Endothelial cell (in vitro differentiated cells): ENCODE measurements at regions not wholly inside any gene's neighbourhood (a gene's known extent, or its start where the extent isn't known, plus 50 kb on each side); places are given as distances from the start of the nearest gene placed in this dataset.

Source experiments
- DNase-seq: peaks from one replicate; pipeline ENCODE4 v3.0.0; 2021; ENCODE audit warnings: low spot score
- H3K27ac Mint-ChIP-seq: one replicate; pipeline ENCODE4 v1.8.0; 2021; ENCODE audit warnings: mixed read lengths, inconsistent platforms; ENCODE audit not compliant: unreplicated experiment
- H3K27me3 Mint-ChIP-seq: one replicate; pipeline ENCODE4 v1.8.0; 2021; ENCODE audit warnings: mild to moderate bottlenecking, moderate library complexity, mixed read lengths, inconsistent platforms; ENCODE audit not compliant: unreplicated experiment
- H3K36me3 Mint-ChIP-seq: one replicate; pipeline ENCODE4 v1.8.0; 2021; ENCODE audit warnings: mild to moderate bottlenecking, low read depth, mixed read lengths, inconsistent platforms; ENCODE audit not compliant: unreplicated experiment
- H3K4me1 Mint-ChIP-seq: one replicate; pipeline ENCODE4 v1.8.0; 2021; ENCODE audit warnings: mild to moderate bottlenecking, mixed read lengths, inconsistent platforms; ENCODE audit not compliant: unreplicated experiment
- H3K4me3 Mint-ChIP-seq: one replicate; pipeline ENCODE4 v1.8.0; 2021; ENCODE audit warnings: mild to moderate bottlenecking, mixed read lengths, inconsistent platforms; ENCODE audit not compliant: unreplicated experiment
- H3K9me3 Mint-ChIP-seq: one replicate; pipeline ENCODE4 v1.8.0; 2021; ENCODE audit warnings: mixed read lengths, inconsistent platforms; ENCODE audit not compliant: unreplicated experiment
- CTCF ChIP-seq: fragments of 200-600 bp; sonication (generic); IDR thresholded peaks from one replicate; pipeline ENCODE4 v1.5.0; 2021; ENCODE audit warnings: antibody characterized with exemption; ENCODE audit not compliant: unreplicated experiment

DNA sequence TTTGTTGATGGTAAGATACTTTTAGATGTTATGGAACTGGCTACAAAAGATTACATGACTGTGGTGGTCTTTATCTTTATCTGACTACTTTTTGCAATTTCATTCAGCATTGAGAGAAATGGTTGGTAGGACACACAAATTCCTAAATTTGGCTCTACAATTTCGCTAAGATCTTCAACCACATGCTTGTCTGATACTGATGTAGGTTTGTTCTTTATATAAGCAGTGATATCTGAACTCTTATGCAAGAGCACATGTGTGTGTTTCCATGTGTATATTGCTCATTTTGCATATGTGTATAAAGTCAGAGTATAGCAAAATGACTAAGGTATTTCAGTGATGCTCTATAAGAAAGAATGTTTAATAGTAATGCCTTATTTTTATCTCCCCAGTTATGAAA is 501.5 kb downstream of the ARL4A start:
- H3K27ac Mint-ChIP-seq = no peak overlapping the region
- no peak overlapping the region for H3K4me3 Mint-ChIP-seq
- TF ChIP-seq CTCF = no peak
- H3K36me3 Mint-ChIP-seq = no peaks in the 10 kb centered on the region
- no peak for DNase-seq
- no peaks in the 10 kb centered on the region for H3K9me3 Mint-ChIP-seq
- no peaks in the 10 kb centered on the region for H3K27me3 Mint-ChIP-seq
- no peaks in the 10 kb centered on the region for H3K4me1 Mint-ChIP-seq

DNA sequence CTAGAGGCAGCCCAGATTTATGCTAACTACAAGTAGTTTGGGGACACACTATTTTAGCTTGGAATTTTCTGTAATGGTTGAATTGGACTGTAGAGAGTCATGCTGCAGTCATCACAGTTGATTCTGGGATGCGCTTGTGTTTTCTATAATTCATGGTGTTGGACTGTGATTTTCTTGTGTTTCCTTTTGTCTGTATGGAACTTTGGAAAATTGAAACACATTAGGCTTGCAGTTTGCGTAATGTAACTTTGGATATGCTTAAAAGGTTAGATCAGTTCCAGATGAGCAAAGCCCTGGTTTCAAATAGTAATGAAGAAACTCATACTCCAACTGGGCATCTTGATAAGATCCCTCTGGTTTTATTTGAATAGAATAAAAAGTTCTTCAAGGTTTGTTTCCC is 502.2 kb downstream of the ARL4A start:
- Mint-ChIP-seq H3K27me3 (no peaks in the 10 kb centered on the region), H3K27ac (no peak overlapping the region), H3K36me3 (no peaks in the 10 kb centered on the region), H3K9me3 (no peaks in the 10 kb centered on the region), H3K4me3 (no peak overlapping the region), H3K4me1 (no peaks in the 10 kb centered on the region)
- TF ChIP-seq CTCF = no peak
- DNase-seq = no peak

GRCh38 chr7:13197501-13197900 is 510.1 kb downstream of the ARL4A start:
- no peaks in the 10 kb centered on the region for H3K4me1 Mint-ChIP-seq
- DNase-seq = no peak
- no peak overlapping the region for H3K4me3 Mint-ChIP-seq
- H3K27ac Mint-ChIP-seq = no peak overlapping the region
- H3K36me3 Mint-ChIP-seq = no peaks in the 10 kb centered on the region
- no peaks in the 10 kb centered on the region for H3K9me3 Mint-ChIP-seq
- no peak for TF ChIP-seq CTCF
- no peaks in the 10 kb centered on the region for H3K27me3 Mint-ChIP-seq

DNA sequence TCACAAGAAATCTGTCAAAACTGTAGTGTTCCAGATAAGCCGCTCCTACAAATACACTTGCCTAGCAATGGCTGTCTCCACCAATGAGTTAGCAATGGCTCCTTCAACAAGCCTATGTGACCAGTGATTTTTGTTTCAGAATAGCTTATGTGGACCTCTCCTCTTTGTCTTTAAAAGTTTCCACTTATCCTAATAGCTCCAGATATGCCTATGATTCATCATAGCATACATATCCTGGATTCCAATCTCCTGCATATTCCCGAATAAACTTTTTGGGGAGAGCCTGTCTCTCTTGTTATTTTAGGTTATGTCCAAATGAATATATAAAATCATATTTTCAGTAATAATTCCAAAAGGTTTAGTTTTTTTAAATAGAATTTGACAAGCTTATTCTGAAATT is 510.6 kb downstream of the ARL4A start:
- H3K27ac Mint-ChIP-seq = no peak overlapping the region
- no peaks in the 10 kb centered on the region for H3K4me1 Mint-ChIP-seq
- TF ChIP-seq CTCF = no peak
- H3K36me3 Mint-ChIP-seq = no peaks in the 10 kb centered on the region
- H3K4me3 Mint-ChIP-seq = no peak overlapping the region
- H3K9me3 Mint-ChIP-seq = no peaks in the 10 kb centered on the region
- DNase-seq = no peak
- H3K27me3 Mint-ChIP-seq = no peaks in the 10 kb centered on the region

- no peak for TF ChIP-seq CTCF
- H3K36me3 Mint-ChIP-seq = no peaks in the 10 kb centered on the region
Observed at GRCh38 chr7:13198727-13199126, 511.3 kb downstream of the ARL4A start.

More at GRCh38 chr7:13198727-13199126, 511.3 kb downstream of the ARL4A start:
- DNase-seq = no peak
- H3K27me3 Mint-ChIP-seq = no peaks in the 10 kb centered on the region
- no peaks in the 10 kb centered on the region for H3K9me3 Mint-ChIP-seq
- no peak overlapping the region for H3K4me3 Mint-ChIP-seq
- H3K4me1 Mint-ChIP-seq = no peaks in the 10 kb centered on the region
- H3K27ac Mint-ChIP-seq = no peak overlapping the region
